ENCODE measurements at regions not wholly inside any gene's neighbourhood (a gene's known extent, or its start where the extent isn't known, plus 50 kb on each side); places are given as distances from the start of the nearest gene placed in this dataset.

DNA sequence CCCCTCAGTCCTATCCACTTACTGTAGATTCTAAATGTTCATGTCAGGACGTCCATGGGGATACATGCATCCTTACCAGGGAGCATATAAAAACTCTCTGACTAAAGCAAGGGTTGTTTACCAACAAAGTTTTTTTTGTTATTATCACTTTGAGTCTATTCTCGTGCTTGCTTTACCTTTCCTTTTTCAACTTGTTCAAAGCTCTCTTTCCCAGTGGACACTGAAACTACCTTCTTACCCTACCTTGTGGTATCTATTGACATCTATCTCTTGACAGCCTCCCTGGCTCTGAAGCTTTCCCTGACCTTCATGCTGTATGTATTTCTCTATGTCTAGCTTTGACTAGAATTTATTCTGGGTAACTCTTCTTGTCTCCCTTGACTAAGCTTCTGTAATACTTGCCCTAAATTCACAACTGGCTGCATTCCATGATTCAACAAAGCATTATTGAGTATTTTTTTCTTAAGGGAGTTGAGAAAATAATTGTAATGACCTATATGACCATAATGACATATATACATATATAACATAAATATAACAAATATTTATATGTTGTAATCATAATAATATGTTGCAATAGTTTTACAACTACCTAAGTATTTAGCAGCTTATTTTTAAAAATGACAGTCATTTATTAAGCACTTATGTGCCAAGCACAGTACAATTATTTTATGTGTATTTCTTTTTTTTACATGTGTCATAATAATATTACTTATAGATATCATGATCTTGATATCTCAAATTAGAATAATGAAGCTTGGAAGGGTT lies 403.4 kb upstream of the SPRY2 start:
- Histone ChIP-seq H3K36me3 (ENCODE audit: control insufficient read depth in 2 of 2, insufficient read depth in 1 of 2, low read length in 2 of 2) (no peaks in the 10 kb centered on the region), H3K4me1 (ENCODE audit: control insufficient read depth, insufficient read depth, low read length) (no peaks in the 10 kb centered on the region), H3K4me3 (ENCODE audit: low read depth, low read length) (no peak overlapping the region), H3K27ac (ENCODE audit: extremely low read depth, low read depth, low read length) (no peak overlapping the region), H3K9me3 (ENCODE audit: control insufficient read depth, insufficient read depth, low read depth, low read length) (no peaks in the 10 kb centered on the region)
- POLR2A ChIA-PET, result no interaction called here
- TF ChIP-seq ZNF391 (tag by site-specific recombination; IDR thresholded peaks at IDR 0.05; ENCODE audit: borderline replicate concordance, low read depth) (no peak), ZNF629 (tag by site-specific recombination; IDR thresholded peaks at IDR 0.05) (no peak), ZBTB21 (tag by site-specific recombination; IDR thresholded peaks at IDR 0.05) (no peak), ZNF274 (IDR thresholded peaks at IDR 0.05; ENCODE audit: low read length) (no peak), ZNF274 (tag by site-specific recombination; IDR thresholded peaks at IDR 0.05; ENCODE audit: borderline replicate concordance) (no peak)
- CTCF ChIA-PET, result interaction anchor here (1.0 kb wide), 1 partner anchor 13 kb away, joined by 3 read pairs; no protein-coding TSS in a partner anchor

DNA sequence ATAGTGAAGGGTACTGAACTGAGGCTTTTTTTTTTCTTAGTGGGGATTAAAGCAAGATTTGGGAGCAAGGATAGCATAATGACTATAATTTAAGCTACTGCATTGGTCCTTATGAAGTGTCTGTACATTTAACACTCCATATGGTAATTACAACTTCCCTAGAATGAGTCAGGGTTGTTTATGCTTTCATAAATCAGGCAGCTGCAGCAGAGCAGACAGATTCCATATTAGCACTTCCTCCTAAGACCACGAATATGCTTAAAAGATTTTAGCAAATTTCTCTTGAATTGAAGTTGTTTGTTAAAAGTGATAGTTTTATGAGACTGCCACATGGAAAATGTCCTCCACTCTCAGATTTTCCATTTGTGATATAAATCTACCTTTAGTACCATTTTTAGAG lies 401.1 kb upstream of the SPRY2 start:
- Histone ChIP-seq H3K9me3 (ENCODE audit: control insufficient read depth, insufficient read depth, low read depth, low read length) (no peaks in the 10 kb centered on the region), H3K27ac (ENCODE audit: extremely low read depth, low read depth, low read length) (no peak overlapping the region), H3K4me1 (ENCODE audit: control insufficient read depth, insufficient read depth, low read length) (no peaks in the 10 kb centered on the region), H3K36me3 (ENCODE audit: control insufficient read depth in 2 of 2, insufficient read depth in 1 of 2, low read length in 2 of 2) (no peaks in the 10 kb centered on the region), H3K4me3 (ENCODE audit: low read depth, low read length) (no peak overlapping the region)
- ChIA-PET POLR2A (no interaction called here), CTCF (interaction anchor here (0.6 kb wide), 1 partner anchor 14 kb away, joined by 3 read pairs; no protein-coding TSS in a partner anchor)
- TF ChIP-seq MEIS1 (CRISPR knock-in tag; IDR thresholded peaks at IDR 0.05; ENCODE audit: borderline replicate concordance), result no peak
- no peak for TF ChIP-seq ZFP37 (tag by site-specific recombination; IDR thresholded peaks at IDR 0.05)
- TF ChIP-seq, protein P1, sequence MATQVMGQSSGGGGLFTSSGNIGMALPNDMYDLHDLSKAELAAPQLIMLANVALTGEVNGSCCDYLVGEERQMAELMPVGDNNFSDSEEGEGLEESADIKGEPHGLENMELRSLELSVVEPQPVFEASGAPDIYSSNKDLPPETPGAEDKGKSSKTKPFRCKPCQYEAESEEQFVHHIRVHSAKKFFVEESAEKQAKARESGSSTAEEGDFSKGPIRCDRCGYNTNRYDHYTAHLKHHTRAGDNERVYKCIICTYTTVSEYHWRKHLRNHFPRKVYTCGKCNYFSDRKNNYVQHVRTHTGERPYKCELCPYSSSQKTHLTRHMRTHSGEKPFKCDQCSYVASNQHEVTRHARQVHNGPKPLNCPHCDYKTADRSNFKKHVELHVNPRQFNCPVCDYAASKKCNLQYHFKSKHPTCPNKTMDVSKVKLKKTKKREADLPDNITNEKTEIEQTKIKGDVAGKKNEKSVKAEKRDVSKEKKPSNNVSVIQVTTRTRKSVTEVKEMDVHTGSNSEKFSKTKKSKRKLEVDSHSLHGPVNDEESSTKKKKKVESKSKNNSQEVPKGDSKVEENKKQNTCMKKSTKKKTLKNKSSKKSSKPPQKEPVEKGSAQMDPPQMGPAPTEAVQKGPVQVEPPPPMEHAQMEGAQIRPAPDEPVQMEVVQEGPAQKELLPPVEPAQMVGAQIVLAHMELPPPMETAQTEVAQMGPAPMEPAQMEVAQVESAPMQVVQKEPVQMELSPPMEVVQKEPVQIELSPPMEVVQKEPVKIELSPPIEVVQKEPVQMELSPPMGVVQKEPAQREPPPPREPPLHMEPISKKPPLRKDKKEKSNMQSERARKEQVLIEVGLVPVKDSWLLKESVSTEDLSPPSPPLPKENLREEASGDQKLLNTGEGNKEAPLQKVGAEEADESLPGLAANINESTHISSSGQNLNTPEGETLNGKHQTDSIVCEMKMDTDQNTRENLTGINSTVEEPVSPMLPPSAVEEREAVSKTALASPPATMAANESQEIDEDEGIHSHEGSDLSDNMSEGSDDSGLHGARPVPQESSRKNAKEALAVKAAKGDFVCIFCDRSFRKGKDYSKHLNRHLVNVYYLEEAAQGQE (tag by site-specific recombination; IDR thresholded peaks at IDR 0.05), result no peak
- no peak for TF ChIP-seq ZNF248 (tag by site-specific recombination; IDR thresholded peaks at IDR 0.05)

DNA sequence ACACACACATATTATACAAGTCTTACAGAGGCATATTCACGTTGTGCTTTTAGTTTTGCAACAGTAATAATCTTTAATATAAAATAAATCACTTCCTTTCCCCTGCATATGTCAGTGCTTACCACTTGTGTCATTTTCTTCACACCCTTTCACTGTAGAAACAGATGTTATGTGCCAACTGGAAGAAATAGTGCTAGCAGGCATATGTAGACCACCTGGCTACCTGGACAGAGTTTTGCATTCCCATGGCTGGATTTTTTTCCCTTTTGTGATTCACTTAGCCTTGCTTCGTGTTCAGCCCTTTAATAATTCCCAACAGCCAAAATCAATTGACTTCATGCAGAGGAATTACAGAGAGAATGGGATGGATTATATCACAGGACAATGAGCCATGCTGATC lies 399.1 kb upstream of the SPRY2 start:
- no peak for TF ChIP-seq ZXDB (tag by site-specific recombination; IDR thresholded peaks at IDR 0.05)
- TF ChIP-seq ZNF391 (tag by site-specific recombination; IDR thresholded peaks at IDR 0.05; ENCODE audit: borderline replicate concordance, low read depth), result no peak
- TF ChIP-seq ZFP41 (tag by site-specific recombination; IDR thresholded peaks at IDR 0.05; ENCODE audit: borderline replicate concordance), result no peak
- TF ChIP-seq ZNF157 (tag by site-specific recombination; IDR thresholded peaks at IDR 0.05), result no peak
- TF ChIP-seq ZNF654 (tag by site-specific recombination; IDR thresholded peaks at IDR 0.05; ENCODE audit: low read depth), result no peak
- TF ChIP-seq, protein P2, sequence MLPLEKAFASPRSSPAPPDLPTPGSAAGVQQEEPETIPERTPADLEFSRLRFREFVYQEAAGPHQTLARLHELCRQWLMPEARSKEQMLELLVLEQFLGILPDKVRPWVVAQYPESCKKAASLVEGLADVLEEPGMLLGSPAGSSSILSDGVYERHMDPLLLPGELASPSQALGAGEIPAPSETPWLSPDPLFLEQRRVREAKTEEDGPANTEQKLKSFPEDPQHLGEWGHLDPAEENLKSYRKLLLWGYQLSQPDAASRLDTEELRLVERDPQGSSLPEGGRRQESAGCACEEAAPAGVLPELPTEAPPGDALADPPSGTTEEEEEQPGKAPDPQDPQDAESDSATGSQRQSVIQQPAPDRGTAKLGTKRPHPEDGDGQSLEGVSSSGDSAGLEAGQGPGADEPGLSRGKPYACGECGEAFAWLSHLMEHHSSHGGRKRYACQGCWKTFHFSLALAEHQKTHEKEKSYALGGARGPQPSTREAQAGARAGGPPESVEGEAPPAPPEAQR (tag by site-specific recombination; IDR thresholded peaks at IDR 0.05), result no peak
- TF ChIP-seq ZNF121 (tag by site-specific recombination; IDR thresholded peaks at IDR 0.05), result no peak
- no peak for TF ChIP-seq ZNF140 (tag by site-specific recombination; IDR thresholded peaks at IDR 0.05)
- TF ChIP-seq KLF16 (tag by site-specific recombination; IDR thresholded peaks at IDR 0.05), result no peak
- TF ChIP-seq SALL2 (tag by site-specific recombination; IDR thresholded peaks at IDR 0.05; ENCODE audit: borderline replicate concordance), result no peak
- TF ChIP-seq, protein P3, sequence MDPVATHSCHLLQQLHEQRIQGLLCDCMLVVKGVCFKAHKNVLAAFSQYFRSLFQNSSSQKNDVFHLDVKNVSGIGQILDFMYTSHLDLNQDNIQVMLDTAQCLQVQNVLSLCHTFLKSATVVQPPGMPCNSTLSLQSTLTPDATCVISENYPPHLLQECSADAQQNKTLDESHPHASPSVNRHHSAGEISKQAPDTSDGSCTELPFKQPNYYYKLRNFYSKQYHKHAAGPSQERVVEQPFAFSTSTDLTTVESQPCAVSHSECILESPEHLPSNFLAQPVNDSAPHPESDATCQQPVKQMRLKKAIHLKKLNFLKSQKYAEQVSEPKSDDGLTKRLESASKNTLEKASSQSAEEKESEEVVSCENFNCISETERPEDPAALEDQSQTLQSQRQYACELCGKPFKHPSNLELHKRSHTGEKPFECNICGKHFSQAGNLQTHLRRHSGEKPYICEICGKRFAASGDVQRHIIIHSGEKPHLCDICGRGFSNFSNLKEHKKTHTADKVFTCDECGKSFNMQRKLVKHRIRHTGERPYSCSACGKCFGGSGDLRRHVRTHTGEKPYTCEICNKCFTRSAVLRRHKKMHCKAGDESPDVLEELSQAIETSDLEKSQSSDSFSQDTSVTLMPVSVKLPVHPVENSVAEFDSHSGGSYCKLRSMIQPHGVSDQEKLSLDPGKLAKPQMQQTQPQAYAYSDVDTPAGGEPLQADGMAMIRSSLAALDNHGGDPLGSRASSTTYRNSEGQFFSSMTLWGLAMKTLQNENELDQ (tag by site-specific recombination; IDR thresholded peaks at IDR 0.05; ENCODE audit: low read depth), result no peak
- TF ChIP-seq ZNF558 (tag by site-specific recombination; IDR thresholded peaks at IDR 0.05), result no peak
- no peak for TF ChIP-seq ZNF596 (tag by site-specific recombination; IDR thresholded peaks at IDR 0.05)
- Histone ChIP-seq H3K4me3 (ENCODE audit: low read depth, low read length) (no peak overlapping the region), H3K27ac (ENCODE audit: extremely low read depth, low read depth, low read length) (no peak overlapping the region), H3K4me1 (ENCODE audit: control insufficient read depth, insufficient read depth, low read length) (no peaks in the 10 kb centered on the region), H3K36me3 (ENCODE audit: control insufficient read depth in 2 of 2, insufficient read depth in 1 of 2, low read length in 2 of 2) (no peaks in the 10 kb centered on the region), H3K9me3 (ENCODE audit: control insufficient read depth, insufficient read depth, low read depth, low read length) (no peaks in the 10 kb centered on the region)
- ChIA-PET CTCF (interaction anchor here (0.6 kb wide), 1 partner anchor 525 kb away, joined by 3 read pairs; no protein-coding TSS in a partner anchor), POLR2A (no interaction called here)
